ENCODE measurements at regions not wholly inside any gene's neighbourhood (a gene's known extent, or its start where the extent isn't known, plus 50 kb on each side); places are given as distances from the start of the nearest gene placed in this dataset.

- H3K27ac ChIP-seq (ENCODE audit: insufficient read depth, low read depth, low read length) = no peak overlapping the region
- dilution Hi-C loops (cut with MboI; ENCODE audit: extremely low pct_ligation_motif_present, low sequenced_read_pairs) = no loop called here
- H3K4me3 ChIP-seq (replicated peaks in 1 of 3; ENCODE audit: insufficient read depth in 1 of 3, low read depth in 1 of 3, low read length in 3 of 3) = no peak overlapping the region
- CTCF ChIA-PET = no interaction called here
- FAIRE-seq (no peak), DNase-seq (ENCODE audit: low read depth, low spot score) (no peak)
- H3K79me2 ChIP-seq (ENCODE audit: control insufficient read depth, insufficient read depth, low read length) = no peaks in the 10 kb centered on the region
- H3K9me3 ChIP-seq (replicated peaks; ENCODE audit: control insufficient read depth, insufficient read depth, low read length) = no peaks in the 10 kb centered on the region
- H3K4me2 ChIP-seq (ENCODE audit: insufficient read depth, low read length) = no peak overlapping the region
- TF ChIP-seq POLR2A (IDR thresholded peaks at IDR 0.05; ENCODE audit: low read depth, low read length) = no peak
- intact Hi-C loops (cut with micrococcal nuclease) = no loop called here
- H3K36me3 ChIP-seq (ENCODE audit: control insufficient read depth in 2 of 2, extremely low read depth in 1 of 2, insufficient read depth in 2 of 2, low read length in 2 of 2) = no peaks in the 10 kb centered on the region
- no peaks in the 10 kb centered on the region for H3K9me1 ChIP-seq (replicated peaks; ENCODE audit: control insufficient read depth, extremely low read depth, insufficient read depth, low read length)
- POLR2A ChIA-PET = no interaction called here
- H2AFZ ChIP-seq (ENCODE audit: low read depth, low read length) = no peak overlapping the region
- no peaks in the 10 kb centered on the region for H3K4me1 ChIP-seq (ENCODE audit: control insufficient read depth, extremely low read depth, insufficient read depth, low read length)
- no TSS peak for BruUV-seq (replicated peaks)
- H3K27me3 ChIP-seq (ENCODE audit: control insufficient read depth in 2 of 2, insufficient read depth in 2 of 2, low read length in 2 of 2) = no peaks in the 10 kb centered on the region
- H3K9ac ChIP-seq (replicated peaks; ENCODE audit: extremely low read depth, insufficient read depth, low read length) = no peak overlapping the region
- no peaks in the 10 kb centered on the region for H4K20me1 ChIP-seq (replicated peaks; ENCODE audit: control insufficient read depth, extremely low read depth, insufficient read depth, low read length)
Observed at GRCh38 chr4:135269125-135269890, 1067.7 kb upstream of the PABPC4L start.

DNA sequence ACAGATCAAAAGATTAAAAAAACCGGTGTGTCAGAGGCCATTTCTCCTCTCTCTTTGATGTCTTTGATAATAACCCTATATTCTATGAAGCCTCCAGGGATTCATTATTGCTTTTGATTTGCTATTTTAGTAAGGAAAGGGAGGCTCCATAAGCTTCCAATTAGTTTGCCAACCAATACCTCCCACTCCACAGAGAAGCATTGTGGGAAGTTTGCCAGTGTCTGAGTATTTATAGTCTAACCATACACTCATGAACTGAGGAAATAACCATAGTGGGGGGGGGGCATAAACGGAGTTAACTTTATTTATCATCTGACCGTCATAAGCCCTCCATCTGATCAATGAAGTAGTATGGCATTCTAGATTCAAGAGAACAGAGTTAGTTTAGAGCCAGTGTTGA lies 1066.8 kb upstream of the PABPC4L start:
- CTCF ChIA-PET = no interaction called here
- dilution Hi-C loops (cut with MboI; ENCODE audit: extremely low pct_ligation_motif_present, low sequenced_read_pairs) (no loop called here), intact Hi-C loops (cut with micrococcal nuclease) (no loop called here)
- H3K27ac ChIP-seq (ENCODE audit: insufficient read depth, low read depth, low read length) = no peak overlapping the region
- POLR2A ChIA-PET = no interaction called here
- no peaks in the 10 kb centered on the region for H3K4me1 ChIP-seq (ENCODE audit: control insufficient read depth, extremely low read depth, insufficient read depth, low read length)
- H3K4me3 ChIP-seq (replicated peaks in 1 of 3; ENCODE audit: insufficient read depth in 1 of 3, low read depth in 1 of 3, low read length in 3 of 3) = no peak overlapping the region
- no peak overlapping the region for H3K9ac ChIP-seq (replicated peaks; ENCODE audit: extremely low read depth, insufficient read depth, low read length)
- H2AFZ ChIP-seq (ENCODE audit: low read depth, low read length) = no peak overlapping the region
- no peaks in the 10 kb centered on the region for H3K36me3 ChIP-seq (ENCODE audit: control insufficient read depth in 2 of 2, extremely low read depth in 1 of 2, insufficient read depth in 2 of 2, low read length in 2 of 2)
- no peaks in the 10 kb centered on the region for H3K9me3 ChIP-seq (replicated peaks; ENCODE audit: control insufficient read depth, insufficient read depth, low read length)
- BruUV-seq (replicated peaks) = no TSS peak
- no peak for DNase-seq (ENCODE audit: low read depth, low spot score)
- H3K79me2 ChIP-seq (ENCODE audit: control insufficient read depth, insufficient read depth, low read length) = no peaks in the 10 kb centered on the region
- no peaks in the 10 kb centered on the region for H3K27me3 ChIP-seq (ENCODE audit: control insufficient read depth in 2 of 2, insufficient read depth in 2 of 2, low read length in 2 of 2)
- TF ChIP-seq POLR2AphosphoS5 (IDR thresholded peaks at IDR 0.05; ENCODE audit: insufficient read depth, low read depth, low read length) = no peak
- no peak for TF ChIP-seq JUN (IDR thresholded peaks at IDR 0.05; ENCODE audit: borderline replicate concordance, insufficient read depth, insufficient read length, low read depth)
- TF ChIP-seq EZH2 (IDR thresholded peaks at IDR 0.05; ENCODE audit: borderline replicate concordance, low read depth, low read length, severe bottlenecking) = no peak
- no peak for TF ChIP-seq CTCF (IDR thresholded peaks at IDR 0.05; ENCODE audit: extremely low read depth in 1 of 2, insufficient read depth in 1 of 2, low read depth in 1 of 2, low read length in 2 of 2)
- no peak for TF ChIP-seq MAX (IDR thresholded peaks at IDR 0.05; ENCODE audit: insufficient read depth, insufficient read length)
- TF ChIP-seq GATA2 (IDR thresholded peaks at IDR 0.05; ENCODE audit: insufficient read depth, insufficient read length, low read depth, low read length) = no peak
- TF ChIP-seq FOS (IDR thresholded peaks at IDR 0.05; ENCODE audit: borderline replicate concordance, insufficient read depth, low read length) = no peak
- TF ChIP-seq POLR2A (IDR thresholded peaks at IDR 0.05; ENCODE audit: low read depth, low read length) = no peak
- TF ChIP-seq MYC (IDR thresholded peaks at IDR 0.05; ENCODE audit: low read depth, low read length) = no peak
- no peaks in the 10 kb centered on the region for H3K9me1 ChIP-seq (replicated peaks; ENCODE audit: control insufficient read depth, extremely low read depth, insufficient read depth, low read length)
- no peaks in the 10 kb centered on the region for H4K20me1 ChIP-seq (replicated peaks; ENCODE audit: control insufficient read depth, extremely low read depth, insufficient read depth, low read length)
- no peak for FAIRE-seq
- no peak overlapping the region for H3K4me2 ChIP-seq (ENCODE audit: insufficient read depth, low read length)
